ENCODE measurements at regions not wholly inside any gene's neighbourhood (a gene's known extent, or its start where the extent isn't known, plus 50 kb on each side); places are given as distances from the start of the nearest gene placed in this dataset.

GRCh38 chr10:80860719-80861118, 323.0 kb downstream of the SH2D4B start:
- DNase-seq: no peak

- DNase-seq: no peak
Observed at GRCh38 chr10:80861882-80862281, 324.2 kb downstream of the SH2D4B start.

GRCh38 chr10:80870282-80870681, 332.6 kb downstream of the SH2D4B start:
- no peak for DNase-seq

GRCh38 chr10:80871083-80871482, 333.4 kb downstream of the SH2D4B start:
- no peak for DNase-seq

GRCh38 chr10:80878330-80878729, 340.6 kb downstream of the SH2D4B start:
- DNase-seq: no peak

- no peak for DNase-seq
Observed at GRCh38 chr10:80890146-80890545, 352.4 kb downstream of the SH2D4B start.

- no peak for DNase-seq
Observed at GRCh38 chr10:80893256-80893655, 355.6 kb downstream of the SH2D4B start.

- no peak for DNase-seq
Observed at GRCh38 chr10:80894311-80894791, 356.6 kb downstream of the SH2D4B start.

GRCh38 chr10:80894797-80895467, 357.2 kb downstream of the SH2D4B start:
- no peak for DNase-seq

- DNase-seq: no peak
Observed at GRCh38 chr10:80896076-80896475, 358.4 kb downstream of the SH2D4B start.

GRCh38 chr10:80896959-80897358, 359.3 kb downstream of the SH2D4B start:
- DNase-seq: no peak

- DNase-seq: no peak
Observed at GRCh38 chr10:80900661-80901060, 363.0 kb downstream of the SH2D4B start.

GRCh38 chr10:80908611-80909010, 370.9 kb downstream of the SH2D4B start:
- DNase-seq: no peak

- DNase-seq: peak; percentile 27
Observed at GRCh38 chr10:80909254-80909653, 371.6 kb downstream of the SH2D4B start.

GRCh38 chr10:80917636-80918035, 379.9 kb downstream of the SH2D4B start:
- DNase-seq: no peak

- DNase-seq: no peak
Observed at GRCh38 chr10:80921032-80921431, 383.3 kb downstream of the SH2D4B start.

- DNase-seq: peak; percentile 53
Observed at GRCh38 chr10:80924063-80924952, 386.6 kb downstream of the SH2D4B start.

- no peak for DNase-seq
Observed at GRCh38 chr10:80927419-80928078, 389.8 kb downstream of the SH2D4B start.

GRCh38 chr10:80938903-80939302, 401.2 kb downstream of the SH2D4B start:
- DNase-seq: no peak

GRCh38 chr10:80945264-80945880, 407.7 kb downstream of the SH2D4B start:
- peak; percentile 19 for DNase-seq

- no peak for DNase-seq
Observed at GRCh38 chr10:80946073-80946472, 408.4 kb downstream of the SH2D4B start.

GRCh38 chr10:80946957-80947726, 409.4 kb downstream of the SH2D4B start:
- no peak for DNase-seq

Measured in right kidney (tissue), 1 donor.